KMS-11 (cell line): ENCODE measurements at regions not wholly inside any gene's neighbourhood (a gene's known extent, or its start where the extent isn't known, plus 50 kb on each side); places are given as distances from the start of the nearest gene placed in this dataset.

Experiments used
- H2AFZ ChIP-seq: fragments of 200-600 bp; sonication (generic); 2 replicates; pipeline ENCODE4 v1.6.1; 2016; ENCODE audit warnings: antibody characterized with exemption, mixed run types, low read depth
- H3K27ac ChIP-seq: fragments of 200-600 bp; sonication (generic); 2 replicates; pipeline ENCODE4 v1.6.1; 2016; ENCODE audit warnings: mild to moderate bottlenecking, mixed run types
- H3K27me3 ChIP-seq: fragments of 200-600 bp; sonication (generic); 2 replicates; pipeline ENCODE4 v1.6.1; 2017; ENCODE audit warnings: mild to moderate bottlenecking, low read depth, mixed run types, moderate library complexity; ENCODE audit not compliant: insufficient read depth
- H3K36me3 ChIP-seq: fragments of 200-600 bp; sonication (generic); 2 replicates; pipeline ENCODE4 v1.6.1; 2017; ENCODE audit warnings: mild to moderate bottlenecking, mixed run types; ENCODE audit not compliant: insufficient read depth
- H3K4me1 ChIP-seq: fragments of 200-600 bp; sonication (generic); 2 replicates; pipeline ENCODE4 v1.6.1; 2016; ENCODE audit warnings: mild to moderate bottlenecking, low read depth, mixed run types; ENCODE audit not compliant: poor library complexity, severe bottlenecking
- H3K4me2 ChIP-seq: fragments of 200-600 bp; sonication (generic); 2 replicates; pipeline ENCODE4 v1.7.0; 2016; ENCODE audit warnings: mild to moderate bottlenecking, mixed run types
- H3K4me3 ChIP-seq: fragments of 200-600 bp; sonication (generic); IDR thresholded peaks from 2 replicates; pipeline ENCODE4 v1.6.1; 2017; ENCODE audit warnings: low read depth, low read length, mixed read lengths; ENCODE audit not compliant: insufficient read depth
- H3K79me2 ChIP-seq: fragments of 200-600 bp; sonication (generic); 2 replicates; pipeline ENCODE4 v1.6.1; 2016; ENCODE audit warnings: low read depth, mixed run types; ENCODE audit not compliant: insufficient read depth
- H3K9ac ChIP-seq: fragments of 200-600 bp; sonication (generic); 2 replicates; pipeline ENCODE4 v1.6.1; 2016; ENCODE audit warnings: mild to moderate bottlenecking, mixed run types
- H4K20me1 ChIP-seq: fragments of 200-600 bp; sonication (generic); 2 replicates; pipeline ENCODE4 v1.6.1; 2016; ENCODE audit warnings: mild to moderate bottlenecking, mixed run types; ENCODE audit not compliant: insufficient read depth
- TF ChIP-seq, protein P1 (sequence below): fragments of 200-600 bp; sonication (generic); conservative IDR thresholded peaks from 2 replicates; pipeline ENCODE4 v1.6.1; 2017; ENCODE audit warnings: low read depth, mild to moderate bottlenecking, antibody characterized with exemption, low read length, moderate library complexity, mixed read lengths

GRCh38 chr20:4071178-4071693 lies 55.9 kb upstream of the RNF24 start:
- no peak overlapping the region for H3K9ac ChIP-seq
- H3K79me2 ChIP-seq = no peaks in the 10 kb centered on the region
- H3K36me3 ChIP-seq = no peaks in the 10 kb centered on the region
- H3K27ac ChIP-seq = no peak overlapping the region
- no peak overlapping the region for H3K4me3 ChIP-seq
- TF ChIP-seq, protein P1, sequence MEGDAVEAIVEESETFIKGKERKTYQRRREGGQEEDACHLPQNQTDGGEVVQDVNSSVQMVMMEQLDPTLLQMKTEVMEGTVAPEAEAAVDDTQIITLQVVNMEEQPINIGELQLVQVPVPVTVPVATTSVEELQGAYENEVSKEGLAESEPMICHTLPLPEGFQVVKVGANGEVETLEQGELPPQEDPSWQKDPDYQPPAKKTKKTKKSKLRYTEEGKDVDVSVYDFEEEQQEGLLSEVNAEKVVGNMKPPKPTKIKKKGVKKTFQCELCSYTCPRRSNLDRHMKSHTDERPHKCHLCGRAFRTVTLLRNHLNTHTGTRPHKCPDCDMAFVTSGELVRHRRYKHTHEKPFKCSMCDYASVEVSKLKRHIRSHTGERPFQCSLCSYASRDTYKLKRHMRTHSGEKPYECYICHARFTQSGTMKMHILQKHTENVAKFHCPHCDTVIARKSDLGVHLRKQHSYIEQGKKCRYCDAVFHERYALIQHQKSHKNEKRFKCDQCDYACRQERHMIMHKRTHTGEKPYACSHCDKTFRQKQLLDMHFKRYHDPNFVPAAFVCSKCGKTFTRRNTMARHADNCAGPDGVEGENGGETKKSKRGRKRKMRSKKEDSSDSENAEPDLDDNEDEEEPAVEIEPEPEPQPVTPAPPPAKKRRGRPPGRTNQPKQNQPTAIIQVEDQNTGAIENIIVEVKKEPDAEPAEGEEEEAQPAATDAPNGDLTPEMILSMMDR = no peak
- H3K4me1 ChIP-seq = no peaks in the 10 kb centered on the region
- no peak overlapping the region for H2AFZ ChIP-seq
- H3K4me2 ChIP-seq = no peak overlapping the region
- no peaks in the 10 kb centered on the region for H3K27me3 ChIP-seq
- no peaks in the 10 kb centered on the region for H4K20me1 ChIP-seq

DNA sequence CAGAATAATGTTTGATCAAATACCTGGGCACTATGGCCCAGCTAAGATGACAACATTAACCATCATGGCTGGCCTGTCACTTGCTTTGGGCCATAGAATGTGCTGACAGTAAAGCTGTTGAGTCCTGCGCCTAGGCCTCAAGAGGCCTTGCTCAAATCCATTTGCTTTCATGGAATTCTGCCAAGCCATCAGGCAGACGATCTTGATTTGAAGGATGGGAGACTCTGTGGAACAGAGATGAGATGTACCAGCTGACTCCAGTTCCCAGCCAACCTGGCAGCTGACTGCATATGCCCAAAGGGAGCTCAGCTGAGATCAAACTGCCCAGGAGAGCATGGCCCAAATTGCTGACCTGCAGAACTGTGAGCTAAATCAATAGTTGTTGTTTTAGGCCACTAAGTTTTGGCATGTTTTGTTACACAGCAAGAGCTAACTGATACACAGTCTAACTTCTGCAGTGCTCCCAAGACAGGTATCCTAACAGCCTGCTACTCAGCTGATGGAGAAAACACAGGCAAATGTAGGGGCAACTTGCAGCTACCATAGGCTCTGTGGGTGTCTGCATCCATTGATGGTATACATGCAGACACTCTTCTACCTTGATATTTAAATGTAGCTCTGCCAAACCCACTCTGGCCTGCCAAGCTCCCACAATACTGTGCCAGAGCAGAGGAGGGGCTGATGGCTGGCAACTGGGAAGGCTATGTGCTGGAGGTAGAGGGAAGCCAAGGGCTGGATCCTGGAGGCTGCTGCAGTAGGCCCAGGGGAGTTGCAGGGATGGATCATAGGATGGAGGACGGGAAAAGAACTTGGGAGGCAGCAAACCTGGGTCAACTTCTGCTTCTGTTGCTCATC lies 55.2 kb upstream of the RNF24 start:
- Histone ChIP-seq H3K4me1 (no peaks in the 10 kb centered on the region), H4K20me1 (no peaks in the 10 kb centered on the region), H2AFZ (no peak overlapping the region), H3K27me3 (no peaks in the 10 kb centered on the region), H3K36me3 (no peaks in the 10 kb centered on the region), H3K4me2 (no peak overlapping the region), H3K9ac (no peak overlapping the region), H3K27ac (no peak overlapping the region), H3K79me2 (no peaks in the 10 kb centered on the region), H3K4me3 (no peak overlapping the region)
- TF ChIP-seq, protein P1 = no peak

DNA sequence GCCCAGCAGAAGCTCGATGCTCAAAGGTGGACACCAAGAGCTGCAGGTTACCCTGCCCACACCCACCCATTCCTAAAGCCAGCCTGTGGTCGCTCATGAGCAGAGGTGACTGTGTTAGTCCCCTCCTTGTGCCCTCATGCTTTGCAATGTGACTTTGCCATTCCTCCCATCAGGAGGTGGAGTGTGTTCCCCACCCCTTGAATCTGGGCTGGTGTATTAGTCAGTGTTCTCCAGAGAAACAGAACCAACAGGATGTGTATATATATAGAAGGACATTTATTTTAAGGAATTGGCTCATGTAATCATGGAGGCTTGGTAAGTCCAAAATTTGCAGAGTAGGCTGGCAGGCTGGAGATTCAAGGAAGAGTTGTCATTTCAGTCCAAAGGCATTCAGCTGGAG lies 54.4 kb upstream of the RNF24 start:
- Histone ChIP-seq H4K20me1 (no peaks in the 10 kb centered on the region), H3K4me2 (no peak overlapping the region), H3K4me1 (no peaks in the 10 kb centered on the region), H3K36me3 (no peaks in the 10 kb centered on the region), H3K4me3 (no peak overlapping the region), H3K27ac (no peak overlapping the region), H3K27me3 (no peaks in the 10 kb centered on the region), H3K79me2 (no peaks in the 10 kb centered on the region), H3K9ac (no peak overlapping the region), H2AFZ (no peak overlapping the region)
- TF ChIP-seq, protein P1 = no peak

DNA sequence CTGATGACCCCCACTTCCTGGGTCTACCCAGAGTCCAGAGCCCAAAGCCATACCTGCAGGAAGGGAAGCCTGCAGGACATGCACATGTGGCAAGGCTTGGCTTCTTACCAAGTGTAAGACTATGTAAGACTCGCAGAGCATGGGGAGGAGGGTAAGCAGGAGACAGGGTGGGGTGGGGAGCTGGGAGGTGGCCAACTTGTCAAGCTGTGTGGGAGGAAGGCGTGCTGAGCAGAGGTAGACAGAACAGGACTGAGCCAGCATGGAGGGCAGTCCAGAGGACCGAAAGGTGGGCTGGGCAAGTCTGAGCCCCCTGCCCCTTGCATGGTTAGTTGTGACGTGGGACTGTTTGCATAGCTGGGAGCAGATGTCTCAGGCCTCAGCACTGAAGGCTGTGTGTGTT lies 53.4 kb upstream of the RNF24 start:
- Histone ChIP-seq H3K27ac (no peak overlapping the region), H3K4me3 (no peak overlapping the region), H2AFZ (no peak overlapping the region), H3K27me3 (no peaks in the 10 kb centered on the region), H3K36me3 (no peaks in the 10 kb centered on the region), H4K20me1 (no peaks in the 10 kb centered on the region), H3K9ac (no peak overlapping the region), H3K4me1 (no peaks in the 10 kb centered on the region), H3K79me2 (no peaks in the 10 kb centered on the region), H3K4me2 (no peak overlapping the region)
- TF ChIP-seq, protein P1 = no peak
